ENCODE measurements at regions not wholly inside any gene's neighbourhood (a gene's known extent, or its start where the extent isn't known, plus 50 kb on each side); places are given as distances from the start of the nearest gene placed in this dataset.

DNA sequence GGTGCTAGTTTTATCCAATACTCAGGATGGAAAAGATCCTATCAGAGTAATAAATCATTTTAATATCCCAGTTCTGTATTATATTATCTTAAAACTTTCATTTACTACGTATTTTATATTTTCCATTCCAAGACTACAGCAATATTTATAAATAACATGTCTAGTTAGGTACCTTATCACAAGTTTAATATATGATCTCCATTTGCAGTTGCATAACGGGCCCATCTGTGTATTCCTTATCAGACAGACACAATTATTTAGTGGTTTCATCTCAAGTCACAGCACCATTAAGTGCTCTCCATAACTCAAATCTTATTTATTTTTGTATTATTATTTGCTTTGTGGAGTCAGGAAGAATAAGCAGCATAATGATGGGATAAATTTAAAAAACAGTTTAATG is 333.9 kb downstream of the SH2D1A start:
- Histone ChIP-seq H3K36me3 (ENCODE audit: insufficient read depth, insufficient read length, low read length) (no peaks in the 10 kb centered on the region), H3K27me3 (ENCODE audit: insufficient read depth, insufficient read length) (no peaks in the 10 kb centered on the region), H3K9ac (ENCODE audit: insufficient read length, low read depth) (no peak overlapping the region), H3K9me3 (ENCODE audit: insufficient read depth, low read length) (no peaks in the 10 kb centered on the region), H3K4me3 (ENCODE audit: insufficient read length, low read depth) (no peak overlapping the region), H3K4me1 (ENCODE audit: insufficient read depth, insufficient read length) (no peaks in the 10 kb centered on the region)
- TF ChIP-seq YY1 (IDR thresholded peaks at IDR 0.05; ENCODE audit: insufficient read depth, insufficient read length) (no peak), SUZ12 (IDR thresholded peaks at IDR 0.05; ENCODE audit: extremely low read depth, insufficient read depth, insufficient read length) (no peak), ZNF274 (IDR thresholded peaks at IDR 0.05; ENCODE audit: low read depth, low read length) (no peak)
- no peak for DNase-seq (ENCODE audit: low read depth, low spot score)

DNA sequence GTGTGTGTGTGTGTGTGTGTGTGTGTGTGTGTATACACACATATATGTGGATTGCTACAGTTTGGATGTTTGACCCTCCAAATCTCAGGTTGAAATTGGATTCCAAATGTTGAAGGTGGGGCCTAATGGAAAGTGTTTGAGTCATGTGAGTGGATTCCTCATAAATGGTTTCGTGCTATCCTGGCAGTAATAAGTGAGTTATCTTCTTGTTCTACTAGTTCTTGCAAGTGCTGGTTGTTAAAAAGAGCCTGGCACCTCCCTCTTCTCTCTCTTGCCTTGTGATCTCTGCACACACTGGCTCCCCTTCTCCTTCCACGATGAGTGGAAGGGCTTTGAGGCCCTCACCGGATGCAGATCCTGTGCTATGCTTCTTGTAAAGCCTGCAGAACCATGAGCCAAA is 344.1 kb downstream of the SH2D1A start:
- no peak for DNase-seq (ENCODE audit: low read depth, low spot score)
- no peaks in the 10 kb centered on the region for H3K9me3 ChIP-seq (ENCODE audit: insufficient read depth, low read length)
- H3K9ac ChIP-seq (ENCODE audit: insufficient read length, low read depth) = no peak overlapping the region
- no peak for TF ChIP-seq SUZ12 (IDR thresholded peaks at IDR 0.05; ENCODE audit: extremely low read depth, insufficient read depth, insufficient read length)
- TF ChIP-seq ZNF274 (IDR thresholded peaks at IDR 0.05; ENCODE audit: low read depth, low read length) = no peak
- no peak for TF ChIP-seq YY1 (IDR thresholded peaks at IDR 0.05; ENCODE audit: insufficient read depth, insufficient read length)
- H3K36me3 ChIP-seq (ENCODE audit: insufficient read depth, insufficient read length, low read length) = no peaks in the 10 kb centered on the region
- no peaks in the 10 kb centered on the region for H3K4me1 ChIP-seq (ENCODE audit: insufficient read depth, insufficient read length)
- no peaks in the 10 kb centered on the region for H3K27me3 ChIP-seq (ENCODE audit: insufficient read depth, insufficient read length)
- no peak overlapping the region for H3K4me3 ChIP-seq (ENCODE audit: insufficient read length, low read depth)

DNA sequence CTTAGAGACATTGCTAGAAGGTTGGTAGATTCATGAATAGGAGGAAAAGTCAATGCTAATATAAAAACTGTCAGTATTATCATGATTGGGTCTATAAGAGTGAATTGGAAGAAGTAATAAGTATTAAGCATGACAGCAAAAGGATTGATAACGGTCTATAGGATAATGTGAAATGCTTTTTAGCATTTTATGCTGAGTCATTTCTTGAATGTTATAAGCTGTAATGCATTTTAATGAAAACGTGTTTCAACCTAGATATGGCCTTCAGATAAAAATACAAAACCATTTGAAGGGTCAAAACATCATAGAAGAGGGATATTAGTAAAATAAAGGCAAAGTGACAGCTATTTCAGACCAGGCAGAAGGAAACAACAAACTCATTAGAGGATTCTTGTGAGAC is 353.5 kb downstream of the SH2D1A start:
- TF ChIP-seq ZNF274 (IDR thresholded peaks at IDR 0.05; ENCODE audit: low read depth, low read length) (no peak), YY1 (IDR thresholded peaks at IDR 0.05; ENCODE audit: insufficient read depth, insufficient read length) (no peak), SUZ12 (IDR thresholded peaks at IDR 0.05; ENCODE audit: extremely low read depth, insufficient read depth, insufficient read length) (no peak)
- Histone ChIP-seq H3K4me3 (ENCODE audit: insufficient read length, low read depth) (no peak overlapping the region), H3K4me1 (ENCODE audit: insufficient read depth, insufficient read length) (no peaks in the 10 kb centered on the region), H3K9me3 (ENCODE audit: insufficient read depth, low read length) (no peaks in the 10 kb centered on the region), H3K9ac (ENCODE audit: insufficient read length, low read depth) (no peak overlapping the region), H3K36me3 (ENCODE audit: insufficient read depth, insufficient read length, low read length) (no peaks in the 10 kb centered on the region), H3K27me3 (ENCODE audit: insufficient read depth, insufficient read length) (no peaks in the 10 kb centered on the region)
- no peak for DNase-seq (ENCODE audit: low read depth, low spot score)

DNA sequence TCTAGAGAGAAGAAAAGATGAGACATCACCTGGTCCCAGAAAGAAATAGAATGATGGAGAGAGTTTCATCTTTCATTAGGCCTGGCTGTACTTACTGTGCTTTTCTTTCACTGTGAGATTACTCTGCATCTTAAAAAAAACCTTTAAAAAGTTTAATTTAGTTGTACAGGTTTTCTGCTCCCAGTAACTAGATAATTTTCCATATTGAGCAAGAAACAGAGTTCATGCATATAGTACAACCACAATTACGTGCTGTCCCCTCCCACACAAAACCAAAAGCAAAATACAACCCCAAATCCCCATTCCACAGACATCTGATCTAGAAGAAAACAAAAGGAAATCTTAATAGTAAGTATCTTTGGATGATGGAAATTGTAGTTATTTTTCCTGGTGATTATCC is 371.2 kb downstream of the SH2D1A start:
- Histone ChIP-seq H3K9ac (ENCODE audit: insufficient read length, low read depth) (no peak overlapping the region), H3K9me3 (ENCODE audit: insufficient read depth, low read length) (no peaks in the 10 kb centered on the region), H3K4me1 (ENCODE audit: insufficient read depth, insufficient read length) (no peaks in the 10 kb centered on the region), H3K36me3 (ENCODE audit: insufficient read depth, insufficient read length, low read length) (no peaks in the 10 kb centered on the region), H3K4me3 (ENCODE audit: insufficient read length, low read depth) (no peak overlapping the region), H3K27me3 (ENCODE audit: insufficient read depth, insufficient read length) (no peaks in the 10 kb centered on the region)
- no peak for DNase-seq (ENCODE audit: low read depth, low spot score)
- no peak for TF ChIP-seq YY1 (IDR thresholded peaks at IDR 0.05; ENCODE audit: insufficient read depth, insufficient read length)
- no peak for TF ChIP-seq ZNF274 (IDR thresholded peaks at IDR 0.05; ENCODE audit: low read depth, low read length)
- TF ChIP-seq SUZ12 (IDR thresholded peaks at IDR 0.05; ENCODE audit: extremely low read depth, insufficient read depth, insufficient read length) = no peak

DNA sequence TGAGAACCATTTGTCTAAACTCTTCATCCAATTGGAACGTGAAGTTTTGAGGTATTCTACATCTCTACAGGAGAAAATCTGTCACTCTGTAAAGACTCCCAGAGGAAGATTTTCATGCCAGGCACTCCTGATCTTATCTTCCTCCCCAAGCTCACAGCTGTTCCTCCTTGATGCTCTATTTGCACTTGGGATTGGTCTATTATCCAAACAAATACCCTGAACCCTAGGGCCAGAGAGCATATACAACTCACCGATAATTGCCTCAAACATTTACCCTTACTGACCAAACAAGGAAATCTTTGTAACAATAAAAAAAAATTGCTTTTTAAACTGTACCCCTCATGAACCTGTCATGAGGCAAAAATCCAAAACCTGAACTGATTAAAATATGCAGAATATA is 372.7 kb downstream of the SH2D1A start:
- Histone ChIP-seq H3K27me3 (ENCODE audit: insufficient read depth, insufficient read length) (no peaks in the 10 kb centered on the region), H3K9ac (ENCODE audit: insufficient read length, low read depth) (no peak overlapping the region), H3K9me3 (ENCODE audit: insufficient read depth, low read length) (no peaks in the 10 kb centered on the region), H3K4me1 (ENCODE audit: insufficient read depth, insufficient read length) (no peaks in the 10 kb centered on the region), H3K36me3 (ENCODE audit: insufficient read depth, insufficient read length, low read length) (no peaks in the 10 kb centered on the region), H3K4me3 (ENCODE audit: insufficient read length, low read depth) (no peak overlapping the region)
- TF ChIP-seq SUZ12 (IDR thresholded peaks at IDR 0.05; ENCODE audit: extremely low read depth, insufficient read depth, insufficient read length) = no peak
- TF ChIP-seq ZNF274 (IDR thresholded peaks at IDR 0.05; ENCODE audit: low read depth, low read length) = no peak
- no peak for TF ChIP-seq YY1 (IDR thresholded peaks at IDR 0.05; ENCODE audit: insufficient read depth, insufficient read length)
- no peak for DNase-seq (ENCODE audit: low read depth, low spot score)

DNA sequence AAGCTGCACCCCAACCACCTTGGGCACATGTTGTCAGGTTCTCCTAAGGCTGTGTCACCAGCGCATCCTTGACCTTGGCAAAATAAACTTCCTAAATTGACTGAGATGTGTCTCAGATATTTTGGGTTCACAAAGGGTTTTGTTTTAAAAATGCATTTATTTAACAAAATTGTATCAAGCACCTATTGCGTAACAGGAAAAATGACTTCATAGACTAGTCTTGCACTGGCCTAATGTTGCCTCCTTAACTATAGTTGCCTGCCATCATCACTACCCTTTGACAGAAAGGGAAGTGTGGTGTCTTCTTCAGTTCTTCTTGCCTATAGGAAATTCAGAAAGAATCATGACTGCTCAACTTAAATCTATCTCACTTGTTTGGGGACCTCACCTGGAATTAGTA is 374.2 kb downstream of the SH2D1A start:
- TF ChIP-seq SUZ12 (IDR thresholded peaks at IDR 0.05; ENCODE audit: extremely low read depth, insufficient read depth, insufficient read length) = no peak
- TF ChIP-seq ZNF274 (IDR thresholded peaks at IDR 0.05; ENCODE audit: low read depth, low read length) = no peak
- no peak for TF ChIP-seq YY1 (IDR thresholded peaks at IDR 0.05; ENCODE audit: insufficient read depth, insufficient read length)
- DNase-seq (ENCODE audit: low read depth, low spot score) = no peak
- Histone ChIP-seq H3K27me3 (ENCODE audit: insufficient read depth, insufficient read length) (no peaks in the 10 kb centered on the region), H3K4me1 (ENCODE audit: insufficient read depth, insufficient read length) (no peaks in the 10 kb centered on the region), H3K36me3 (ENCODE audit: insufficient read depth, insufficient read length, low read length) (no peaks in the 10 kb centered on the region), H3K9me3 (ENCODE audit: insufficient read depth, low read length) (no peaks in the 10 kb centered on the region), H3K4me3 (ENCODE audit: insufficient read length, low read depth) (no peak overlapping the region), H3K9ac (ENCODE audit: insufficient read length, low read depth) (no peak overlapping the region)

DNA sequence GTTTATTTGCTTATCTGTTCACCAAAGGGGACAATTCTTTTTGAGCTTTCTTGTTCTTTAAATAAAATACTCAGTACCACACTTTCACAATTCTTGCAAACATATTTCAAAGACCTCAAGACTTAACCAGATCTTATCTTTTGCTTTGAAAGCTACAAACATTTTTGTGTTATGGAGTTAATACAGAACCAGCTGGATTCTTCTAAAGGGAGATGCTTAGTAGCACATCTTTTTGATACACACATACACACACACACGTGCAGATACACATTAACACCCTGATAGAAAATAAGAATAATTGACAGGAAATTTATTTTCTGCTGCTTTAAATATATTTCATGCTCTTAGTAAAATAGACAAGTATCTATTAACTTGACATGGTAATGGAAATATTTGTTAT is 379.1 kb downstream of the SH2D1A start:
- Histone ChIP-seq H3K36me3 (ENCODE audit: insufficient read depth, insufficient read length, low read length) (no peaks in the 10 kb centered on the region), H3K4me3 (ENCODE audit: insufficient read length, low read depth) (no peak overlapping the region)
- no peak for TF ChIP-seq YY1 (IDR thresholded peaks at IDR 0.05; ENCODE audit: insufficient read depth, insufficient read length)
- no peak for TF ChIP-seq ZNF274 (IDR thresholded peaks at IDR 0.05; ENCODE audit: low read depth, low read length)
- TF ChIP-seq SUZ12 (IDR thresholded peaks at IDR 0.05; ENCODE audit: extremely low read depth, insufficient read depth, insufficient read length) = no peak

DNA sequence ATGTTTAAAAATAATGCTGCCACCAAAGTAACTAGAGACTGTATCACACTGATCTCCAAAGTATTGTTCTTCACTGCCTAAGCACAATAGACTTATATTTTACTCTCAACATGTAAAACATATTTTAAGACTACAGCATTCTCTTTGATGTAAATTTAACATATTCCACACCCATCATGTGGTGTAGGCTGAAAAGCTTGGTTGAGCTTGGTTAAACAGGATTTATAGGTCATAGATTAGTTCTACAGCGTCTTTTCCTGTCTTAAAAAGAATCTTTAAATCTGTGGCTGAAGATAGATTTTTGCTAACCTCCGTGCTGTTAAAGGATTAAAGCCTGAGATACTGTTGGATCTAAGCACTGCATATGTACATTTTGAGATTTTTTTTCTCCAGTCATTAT is 379.9 kb downstream of the SH2D1A start:
- Histone ChIP-seq H3K4me1 (ENCODE audit: insufficient read depth, insufficient read length) (no peaks in the 10 kb centered on the region), H3K9me3 (ENCODE audit: insufficient read depth, low read length) (no peaks in the 10 kb centered on the region)

More for the DNA sequence above, 379.1 kb downstream of the SH2D1A start:
- no peak for DNase-seq (ENCODE audit: low read depth, low spot score)
- Histone ChIP-seq H3K9me3 (ENCODE audit: insufficient read depth, low read length) (no peaks in the 10 kb centered on the region), H3K27me3 (ENCODE audit: insufficient read depth, insufficient read length) (no peaks in the 10 kb centered on the region), H3K9ac (ENCODE audit: insufficient read length, low read depth) (no peak overlapping the region), H3K4me1 (ENCODE audit: insufficient read depth, insufficient read length) (no peaks in the 10 kb centered on the region)

More for the DNA sequence above, 379.9 kb downstream of the SH2D1A start:
- Histone ChIP-seq H3K9ac (ENCODE audit: insufficient read length, low read depth) (no peak overlapping the region), H3K4me3 (ENCODE audit: insufficient read length, low read depth) (no peak overlapping the region), H3K27me3 (ENCODE audit: insufficient read depth, insufficient read length) (no peaks in the 10 kb centered on the region), H3K36me3 (ENCODE audit: insufficient read depth, insufficient read length, low read length) (no peaks in the 10 kb centered on the region)
- TF ChIP-seq SUZ12 (IDR thresholded peaks at IDR 0.05; ENCODE audit: extremely low read depth, insufficient read depth, insufficient read length) = no peak
- TF ChIP-seq ZNF274 (IDR thresholded peaks at IDR 0.05; ENCODE audit: low read depth, low read length) = no peak
- TF ChIP-seq YY1 (IDR thresholded peaks at IDR 0.05; ENCODE audit: insufficient read depth, insufficient read length) = no peak
- no peak for DNase-seq (ENCODE audit: low read depth, low spot score)
